ENCODE measurements at regions not wholly inside any gene's neighbourhood (a gene's known extent, or its start where the extent isn't known, plus 50 kb on each side); places are given as distances from the start of the nearest gene placed in this dataset.

- WGBS, 2 donors: 80 to 86% methylated on average over 4 of the region's 4 CpGs
- Histone ChIP-seq H3K4me3 (no peak overlapping the region), H3K27ac (no peak overlapping the region), H3K4me1 (no peaks in the 10 kb centered on the region), H3K36me3 (no peaks in the 10 kb centered on the region), H3K27me3 (no peaks in the 10 kb centered on the region), H3K9me3 (peaks cover 0 to 8% (median 0%) of the 10 kb centered on the region in 4 donors)
- no peak for TF ChIP-seq POLR2A (IDR thresholded peaks at IDR 0.05)
- no peak for TF ChIP-seq CTCF (IDR thresholded peaks at IDR 0.05)
- TF ChIP-seq EP300 (IDR thresholded peaks at IDR 0.05): no peak
- DNase-seq (ENCODE audit: low spot score in 2 of 2): no peak
These were observed 119.7 kb downstream of the MACROH2A1 start for GRCh38 chr5:135279328-135279727.

GRCh38 chr5:135276151-135276550 lies 122.9 kb downstream of the MACROH2A1 start:
- 47 to 59% methylated on average over 6 of the region's 6 CpGs for WGBS, 2 donors
- TF ChIP-seq EP300 (IDR thresholded peaks at IDR 0.05): no peak
- TF ChIP-seq POLR2A (IDR thresholded peaks at IDR 0.05): no peak
- TF ChIP-seq CTCF (IDR thresholded peaks at IDR 0.05): no peak
- Histone ChIP-seq H3K4me1 (no peaks in the 10 kb centered on the region), H3K36me3 (no peaks in the 10 kb centered on the region), H3K4me3 (no peak overlapping the region), H3K9me3 (peaks cover 0 to 8% (median 0%) of the 10 kb centered on the region in 4 donors), H3K27me3 (no peaks in the 10 kb centered on the region), H3K27ac (no peak overlapping the region)
- DNase-seq (ENCODE audit: low spot score in 2 of 2): no peak

- H3K4me1 ChIP-seq: no peaks in the 10 kb centered on the region
- H3K9me3 ChIP-seq: no peaks in the 10 kb centered on the region
- H3K27ac ChIP-seq: no peak overlapping the region
- H3K27me3 ChIP-seq: no peaks in the 10 kb centered on the region
- no peak for DNase-seq (ENCODE audit: low spot score in 2 of 2)
- H3K36me3 ChIP-seq: no peaks in the 10 kb centered on the region
- WGBS, 2 donors: 91 to 100% methylated on average over 2 of the region's 2 CpGs
- TF ChIP-seq EP300 (IDR thresholded peaks at IDR 0.05): no peak
- TF ChIP-seq POLR2A (IDR thresholded peaks at IDR 0.05): no peak
- no peak for TF ChIP-seq CTCF (IDR thresholded peaks at IDR 0.05)
- H3K4me3 ChIP-seq: no peak overlapping the region
These were observed 125.8 kb downstream of the MACROH2A1 start for GRCh38 chr5:135273212-135273611.

- TF ChIP-seq CTCF (IDR thresholded peaks at IDR 0.05): no peak
- no peak overlapping the region for H3K27ac ChIP-seq
- H3K4me1 ChIP-seq: no peaks in the 10 kb centered on the region
- H3K9me3 ChIP-seq: no peaks in the 10 kb centered on the region
- H3K4me3 ChIP-seq: no peak overlapping the region
- 79 to 80% methylated on average over 7 to 11 of the region's 11 CpGs for WGBS, 2 donors
- no peak for DNase-seq (ENCODE audit: low spot score in 2 of 2)
- no peaks in the 10 kb centered on the region for H3K27me3 ChIP-seq
- no peaks in the 10 kb centered on the region for H3K36me3 ChIP-seq
These were observed 126.7 kb downstream of the MACROH2A1 start for GRCh38 chr5:135272311-135272805.

- TF ChIP-seq EP300 (IDR thresholded peaks at IDR 0.05): no peak
- TF ChIP-seq POLR2A (IDR thresholded peaks at IDR 0.05): no peak
- TF ChIP-seq CTCF (IDR thresholded peaks at IDR 0.05): no peak
- H3K4me1 ChIP-seq: no peaks in the 10 kb centered on the region
- no peak overlapping the region for H3K27ac ChIP-seq
- no peak for DNase-seq (ENCODE audit: low spot score in 2 of 2)
- no peaks in the 10 kb centered on the region for H3K27me3 ChIP-seq
- no peaks in the 10 kb centered on the region for H3K36me3 ChIP-seq
- no peak overlapping the region for H3K4me3 ChIP-seq
- no peaks in the 10 kb centered on the region for H3K9me3 ChIP-seq
- 54 to 57% methylated on average over 12 to 14 of the region's 14 CpGs for WGBS, 2 donors
These were observed 127.3 kb downstream of the MACROH2A1 start for GRCh38 chr5:135271533-135272310.
